ENCODE measurements at regions not wholly inside any gene's neighbourhood (a gene's known extent, or its start where the extent isn't known, plus 50 kb on each side); places are given as distances from the start of the nearest gene placed in this dataset.

DNA sequence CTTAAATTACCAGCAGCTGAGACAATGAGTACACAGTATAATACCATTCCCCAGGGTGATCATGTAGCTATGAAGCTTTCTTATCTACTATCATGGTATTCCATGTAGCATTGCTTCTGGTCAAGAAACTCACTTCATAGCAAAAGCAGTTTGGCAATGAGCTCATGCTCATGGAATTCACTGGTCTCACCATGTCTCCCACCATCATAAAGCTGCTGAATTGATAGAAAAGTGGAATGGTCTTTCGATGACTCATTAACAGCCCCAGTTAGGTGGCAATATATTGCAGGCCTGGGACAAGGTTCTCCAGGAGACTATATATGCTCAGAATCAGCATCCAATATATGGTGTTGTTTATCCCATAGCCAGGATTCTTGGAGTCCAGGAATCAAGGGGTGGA lies 553.7 kb downstream of the FOXG1 start:
- TF ChIP-seq, protein P1, sequence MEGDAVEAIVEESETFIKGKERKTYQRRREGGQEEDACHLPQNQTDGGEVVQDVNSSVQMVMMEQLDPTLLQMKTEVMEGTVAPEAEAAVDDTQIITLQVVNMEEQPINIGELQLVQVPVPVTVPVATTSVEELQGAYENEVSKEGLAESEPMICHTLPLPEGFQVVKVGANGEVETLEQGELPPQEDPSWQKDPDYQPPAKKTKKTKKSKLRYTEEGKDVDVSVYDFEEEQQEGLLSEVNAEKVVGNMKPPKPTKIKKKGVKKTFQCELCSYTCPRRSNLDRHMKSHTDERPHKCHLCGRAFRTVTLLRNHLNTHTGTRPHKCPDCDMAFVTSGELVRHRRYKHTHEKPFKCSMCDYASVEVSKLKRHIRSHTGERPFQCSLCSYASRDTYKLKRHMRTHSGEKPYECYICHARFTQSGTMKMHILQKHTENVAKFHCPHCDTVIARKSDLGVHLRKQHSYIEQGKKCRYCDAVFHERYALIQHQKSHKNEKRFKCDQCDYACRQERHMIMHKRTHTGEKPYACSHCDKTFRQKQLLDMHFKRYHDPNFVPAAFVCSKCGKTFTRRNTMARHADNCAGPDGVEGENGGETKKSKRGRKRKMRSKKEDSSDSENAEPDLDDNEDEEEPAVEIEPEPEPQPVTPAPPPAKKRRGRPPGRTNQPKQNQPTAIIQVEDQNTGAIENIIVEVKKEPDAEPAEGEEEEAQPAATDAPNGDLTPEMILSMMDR (IDR thresholded peaks at IDR 0.05), result no peak
- TF ChIP-seq POLR2A (IDR thresholded peaks at IDR 0.05), result no peak
